H9 (cell line): ENCODE measurements at regions not wholly inside any gene's neighbourhood (a gene's known extent, or its start where the extent isn't known, plus 50 kb on each side); places are given as distances from the start of the nearest gene placed in this dataset.

Source experiments
- DNase-seq: peaks from one replicate; pipeline ENCODE4 v3.0.0-alpha.2; 2017
- H2AFZ ChIP-seq: one replicate; pipeline ENCODE4 v1.6.1; 2013; ENCODE audit warnings: mild to moderate bottlenecking, low read length, control low read depth, moderate library complexity
- H2AK5ac ChIP-seq: 2 replicates; pipeline ENCODE4 v1.6.1; 2013; ENCODE audit warnings: low read length, control low read depth, mixed read lengths; ENCODE audit not compliant: insufficient read length
- H2BK120ac ChIP-seq: one replicate; pipeline ENCODE4 v1.6.1; 2013; ENCODE audit warnings: low read depth, mild to moderate bottlenecking, low read length, control low read depth, inconsistent platforms; ENCODE audit not compliant: poor library complexity, severe bottlenecking
- H2BK12ac ChIP-seq: 2 replicates; pipeline ENCODE4 v1.6.1; 2013; ENCODE audit warnings: low read length, control low read depth, mixed read lengths, low read depth; ENCODE audit not compliant: insufficient read length
- H2BK15ac ChIP-seq: 2 replicates; pipeline ENCODE4 v1.6.1; 2013; ENCODE audit warnings: low read depth, low read length, control low read depth
- H2BK20ac ChIP-seq: one replicate; pipeline ENCODE4 v1.6.1; 2013; ENCODE audit warnings: low read depth, mild to moderate bottlenecking, low read length, control low read depth, inconsistent platforms; ENCODE audit not compliant: poor library complexity, severe bottlenecking
- H2BK5ac ChIP-seq: 2 replicates; pipeline ENCODE4 v1.6.1; 2013; ENCODE audit warnings: low read length, control low read depth, mixed read lengths; ENCODE audit not compliant: insufficient read length
- H3K14ac ChIP-seq: 2 replicates; pipeline ENCODE4 v1.6.1; 2013; ENCODE audit warnings: low read length, control low read depth; ENCODE audit not compliant: insufficient read depth
- H3K18ac ChIP-seq: 2 replicates; pipeline ENCODE4 v1.6.1; 2013; ENCODE audit warnings: low read depth, mild to moderate bottlenecking, mixed read lengths, low read length, control low read depth; ENCODE audit not compliant: insufficient read length
- H3K23ac ChIP-seq: 2 replicates; pipeline ENCODE4 v1.6.1; 2013; ENCODE audit warnings: low read length, control low read depth, mixed read lengths, low read depth; ENCODE audit not compliant: insufficient read length
- H3K23me2 ChIP-seq: 2 replicates; pipeline ENCODE4 v1.6.1; 2013; ENCODE audit warnings: low read depth, mild to moderate bottlenecking, mixed read lengths, low read length, control low read depth; ENCODE audit not compliant: insufficient read length, poor library complexity, severe bottlenecking
- H3K27ac ChIP-seq: 2 replicates; pipeline ENCODE4 v1.5.1; 2013; ENCODE audit warnings: low read length, control low read depth, mixed read lengths, low read depth; ENCODE audit not compliant: insufficient read length
- H3K27me3 ChIP-seq: 2 replicates; pipeline ENCODE4 v1.6.1; 2013; ENCODE audit warnings: low read length, control low read depth, inconsistent platforms; ENCODE audit not compliant: insufficient read depth
- H3K4ac ChIP-seq: 2 replicates; pipeline ENCODE4 v1.6.1; 2013; ENCODE audit warnings: low read depth, mild to moderate bottlenecking, control low read depth, inconsistent platforms, low read length, moderate library complexity
- H3K4me1 ChIP-seq: 2 replicates; pipeline ENCODE4 v1.6.1; 2013; ENCODE audit warnings: low read length, control low read depth, inconsistent platforms; ENCODE audit not compliant: insufficient read depth
- H3K4me2 ChIP-seq: 2 replicates; pipeline ENCODE4 v1.6.1; 2013; ENCODE audit warnings: low read length, control low read depth, mixed read lengths; ENCODE audit not compliant: insufficient read length, insufficient read depth
- H3K56ac ChIP-seq: 2 replicates; pipeline ENCODE4 v1.6.1; 2013; ENCODE audit warnings: low read depth, mild to moderate bottlenecking, mixed read lengths, low read length, control low read depth; ENCODE audit not compliant: insufficient read length
- H3K79me1 ChIP-seq: 2 replicates; pipeline ENCODE4 v1.6.1; 2013; ENCODE audit warnings: low read depth, mild to moderate bottlenecking, moderate library complexity, low read length, control low read depth, inconsistent platforms; ENCODE audit not compliant: insufficient read depth, poor library complexity, severe bottlenecking
- H3K79me2 ChIP-seq: 2 replicates; pipeline ENCODE4 v1.6.1; 2013; ENCODE audit warnings: low read length, control low read depth, inconsistent platforms; ENCODE audit not compliant: insufficient read depth
- H3K9ac ChIP-seq: 2 replicates; pipeline ENCODE4 v1.6.1; 2013; ENCODE audit warnings: low read length, control low read depth, mixed read lengths; ENCODE audit not compliant: insufficient read length; ENCODE audit errors: extremely low read depth
- H3K9me3 ChIP-seq: one replicate; pipeline ENCODE4 v1.6.1; 2013; ENCODE audit warnings: low read depth, low read length, inconsistent platforms; ENCODE audit not compliant: control insufficient read depth
- H3T11ph ChIP-seq: one replicate; pipeline ENCODE4 v1.6.1; 2013; ENCODE audit warnings: mild to moderate bottlenecking, low read length, control low read depth, inconsistent platforms
- H4K20me1 ChIP-seq: one replicate; pipeline ENCODE4 v1.6.1; 2013; ENCODE audit not compliant: control insufficient read depth, insufficient read length, insufficient read depth
- H4K5ac ChIP-seq: 2 replicates; pipeline ENCODE4 v1.6.1; 2013; ENCODE audit warnings: low read depth, mild to moderate bottlenecking, mixed read lengths, low read length, control low read depth; ENCODE audit not compliant: insufficient read length
- H4K8ac ChIP-seq: replicated peaks from 2 replicates; pipeline ENCODE4 v1.6.1; 2013; ENCODE audit warnings: low read length, control low read depth, mixed read lengths, low read depth; ENCODE audit not compliant: insufficient read length
- H4K91ac ChIP-seq: 2 replicates; pipeline ENCODE4 v1.6.1; 2013; ENCODE audit warnings: low read depth, mild to moderate bottlenecking, moderate library complexity, mixed read lengths, low read length, control low read depth; ENCODE audit not compliant: insufficient read length
- H3K27ac Mint-ChIP-seq, 3 experiments: 2 replicates in 2 of 3; 3 replicates in 1 of 3; pipeline ENCODE4 v1.8.0; 2020 to 2021; ENCODE audit warnings: mixed read lengths in 3 of 3, mild to moderate bottlenecking in 1 of 3, moderate library complexity in 1 of 3
- H3K27me3 Mint-ChIP-seq: 2 replicates; pipeline ENCODE4 v1.8.0; 2021; ENCODE audit warnings: low read depth, mild to moderate bottlenecking, moderate library complexity, mixed read lengths
- H3K36me3 Mint-ChIP-seq, 3 experiments: 2 replicates in 2 of 3; 3 replicates in 1 of 3; pipeline ENCODE4 v1.8.0; 2020 to 2021; ENCODE audit warnings: low read depth in 3 of 3, mixed read lengths in 3 of 3; ENCODE audit not compliant: insufficient read depth in 1 of 3
- H3K4me1 Mint-ChIP-seq, 2 experiments: 2 replicates each; pipeline ENCODE4 v1.8.0; 2020; ENCODE audit warnings: mixed read lengths in 2 of 2
- H3K4me3 Mint-ChIP-seq, 2 experiments: 2 replicates in 1 of 2; 3 replicates in 1 of 2; pipeline ENCODE4 v1.8.0; 2020 to 2021; ENCODE audit warnings: mild to moderate bottlenecking in 2 of 2, mixed read lengths in 2 of 2, moderate library complexity in 1 of 2
- H3K9me3 Mint-ChIP-seq, 2 experiments: 2 replicates in 1 of 2; 3 replicates in 1 of 2; pipeline ENCODE4 v1.8.0; 2020; ENCODE audit warnings: mild to moderate bottlenecking in 2 of 2, mixed read lengths in 2 of 2, moderate library complexity in 1 of 2
- CTCF ChIP-seq: fragments of 200-600 bp; sonication (generic); conservative IDR thresholded peaks from 3 replicates; pipeline ENCODE4 v1.8.0; 2021; ENCODE audit warnings: antibody characterized with exemption, mild to moderate bottlenecking
- WGBS: extraction: QIAGEN DNeasy Blood & Tissue Kit; methylation state at CpG from one replicate; pipeline ENCODE4 v1.1.7; 2013; ENCODE audit warnings: missing lambda C conversion rate, low lambda C conversion rate, mixed read lengths; ENCODE audit not compliant: insufficient read length; ENCODE audit errors: extremely low coverage; 5-methylcytosine and 5-hydroxymethylcytosine counted together

- H3K4me1 Mint-ChIP-seq, result peaks cover 0 to 6% of the 10 kb centered on the region in 2 experiments; a peak in 2 of 4 replicates
- H4K8ac ChIP-seq, result no peak overlapping the region
- H2BK15ac ChIP-seq, result no peak overlapping the region
- no peak overlapping the region for H2BK5ac ChIP-seq
- H2AK5ac ChIP-seq, result no peak overlapping the region
- no peak overlapping the region for H3K14ac ChIP-seq
- no peak overlapping the region for H3K4me2 ChIP-seq
- no peak overlapping the region for H2BK20ac ChIP-seq
- no peak overlapping the region for H2BK12ac ChIP-seq
- H3K27me3 ChIP-seq, result no peaks in the 10 kb centered on the region; the same call in 1 of the 2 replicates
- H3K4me3 Mint-ChIP-seq, result no peak overlapping the region
- H3T11ph ChIP-seq, result no peak overlapping the region
- H4K5ac ChIP-seq, result no peak overlapping the region
- DNase-seq, result no peak
- no peak for TF ChIP-seq CTCF
- no peaks in the 10 kb centered on the region for H3K4me1 ChIP-seq
- no peak overlapping the region for H3K23ac ChIP-seq
- H3K9me3 Mint-ChIP-seq, result no peaks in the 10 kb centered on the region
- no peak overlapping the region for H2AFZ ChIP-seq
- no peak overlapping the region for H3K27ac ChIP-seq
- no peaks in the 10 kb centered on the region for H3K79me1 ChIP-seq
- no peak overlapping the region for H3K56ac ChIP-seq
- no peaks in the 10 kb centered on the region for H3K27me3 Mint-ChIP-seq
- no peak overlapping the region for H4K91ac ChIP-seq
- no peak overlapping the region for H3K18ac ChIP-seq
- H3K9ac ChIP-seq, result no peak overlapping the region
- no peaks in the 10 kb centered on the region for H3K36me3 Mint-ChIP-seq
- no peak overlapping the region for H2BK120ac ChIP-seq
- no peaks in the 10 kb centered on the region for H4K20me1 ChIP-seq
- WGBS, result no CpG with 5 or more reads among the region's 6 CpGs
- H3K4ac ChIP-seq, result no peak overlapping the region
- no peaks in the 10 kb centered on the region for H3K79me2 ChIP-seq
- no peaks in the 10 kb centered on the region for H3K9me3 ChIP-seq
- H3K23me2 ChIP-seq, result no peaks in the 10 kb centered on the region
- no peak overlapping the region for H3K27ac Mint-ChIP-seq
Observed at GRCh38 chr5:82362636-82363035, 84.5 kb upstream of the RPS23 start.
